ENCODE measurements at regions not wholly inside any gene's neighbourhood (a gene's known extent, or its start where the extent isn't known, plus 50 kb on each side); places are given as distances from the start of the nearest gene placed in this dataset.

DNA sequence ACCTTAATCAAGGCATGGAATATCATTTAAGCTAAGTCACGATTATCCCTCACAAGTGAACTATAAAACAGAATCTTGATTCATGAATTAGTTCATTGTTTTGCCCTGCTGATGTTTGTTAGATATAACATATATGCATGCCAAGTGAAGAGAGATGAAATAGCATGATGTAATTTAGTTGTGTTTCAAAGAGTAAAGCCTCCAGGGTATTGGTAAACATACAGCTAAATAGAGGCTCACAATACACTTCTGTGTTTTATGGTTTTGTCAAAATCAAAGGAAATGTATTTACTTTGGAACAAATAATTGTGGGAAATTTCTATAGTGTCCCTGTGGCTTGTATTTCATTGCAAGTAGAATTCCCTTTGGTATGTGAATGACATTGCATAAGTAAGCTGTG, 69.0 kb upstream of the LEF1 start:
- TF ChIP-seq, protein P1, sequence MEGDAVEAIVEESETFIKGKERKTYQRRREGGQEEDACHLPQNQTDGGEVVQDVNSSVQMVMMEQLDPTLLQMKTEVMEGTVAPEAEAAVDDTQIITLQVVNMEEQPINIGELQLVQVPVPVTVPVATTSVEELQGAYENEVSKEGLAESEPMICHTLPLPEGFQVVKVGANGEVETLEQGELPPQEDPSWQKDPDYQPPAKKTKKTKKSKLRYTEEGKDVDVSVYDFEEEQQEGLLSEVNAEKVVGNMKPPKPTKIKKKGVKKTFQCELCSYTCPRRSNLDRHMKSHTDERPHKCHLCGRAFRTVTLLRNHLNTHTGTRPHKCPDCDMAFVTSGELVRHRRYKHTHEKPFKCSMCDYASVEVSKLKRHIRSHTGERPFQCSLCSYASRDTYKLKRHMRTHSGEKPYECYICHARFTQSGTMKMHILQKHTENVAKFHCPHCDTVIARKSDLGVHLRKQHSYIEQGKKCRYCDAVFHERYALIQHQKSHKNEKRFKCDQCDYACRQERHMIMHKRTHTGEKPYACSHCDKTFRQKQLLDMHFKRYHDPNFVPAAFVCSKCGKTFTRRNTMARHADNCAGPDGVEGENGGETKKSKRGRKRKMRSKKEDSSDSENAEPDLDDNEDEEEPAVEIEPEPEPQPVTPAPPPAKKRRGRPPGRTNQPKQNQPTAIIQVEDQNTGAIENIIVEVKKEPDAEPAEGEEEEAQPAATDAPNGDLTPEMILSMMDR (conservative IDR thresholded peaks at IDR 0.05) = no peak
- DNase-seq = no peak
- no peak overlapping the region for H3K27ac Mint-ChIP-seq
- H3K4me1 Mint-ChIP-seq = peaks cover 7% of the 10 kb centered on the region
- Histone ChIP-seq H3K4me1 (ENCODE audit: control insufficient read depth, insufficient read depth, low read length) (no peaks in the 10 kb centered on the region), H3K9ac (ENCODE audit: extremely low read depth, low read length, poor library complexity, severe bottlenecking) (no peak overlapping the region), H3K36me3 (ENCODE audit: control insufficient read depth, insufficient read depth, low read length) (no peaks in the 10 kb centered on the region), H3K9me3 (ENCODE audit: control insufficient read depth, low read length) (no peaks in the 10 kb centered on the region), H3K4me3 (ENCODE audit: low read length) (no peak overlapping the region), H3K27ac (ENCODE audit: low read depth, low read length) (no peak overlapping the region), H3K27me3 (ENCODE audit: control insufficient read depth, insufficient read depth, low read length, poor library complexity, severe bottlenecking) (no peaks in the 10 kb centered on the region)
- H3K36me3 Mint-ChIP-seq (ENCODE audit: low read depth) = no peaks in the 10 kb centered on the region
- H3K27me3 Mint-ChIP-seq (ENCODE audit: insufficient read depth) = peaks cover 5% of the 10 kb centered on the region
- 94 to 100% methylated on average over 1 of the region's 1 CpG for WGBS, 2 experiments (ENCODE audit: insufficient coverage in 1 of 2, insufficient read length in 1 of 2)
- no peaks in the 10 kb centered on the region for H3K9me3 Mint-ChIP-seq
- H3K4me3 Mint-ChIP-seq = no peak overlapping the region

DNA sequence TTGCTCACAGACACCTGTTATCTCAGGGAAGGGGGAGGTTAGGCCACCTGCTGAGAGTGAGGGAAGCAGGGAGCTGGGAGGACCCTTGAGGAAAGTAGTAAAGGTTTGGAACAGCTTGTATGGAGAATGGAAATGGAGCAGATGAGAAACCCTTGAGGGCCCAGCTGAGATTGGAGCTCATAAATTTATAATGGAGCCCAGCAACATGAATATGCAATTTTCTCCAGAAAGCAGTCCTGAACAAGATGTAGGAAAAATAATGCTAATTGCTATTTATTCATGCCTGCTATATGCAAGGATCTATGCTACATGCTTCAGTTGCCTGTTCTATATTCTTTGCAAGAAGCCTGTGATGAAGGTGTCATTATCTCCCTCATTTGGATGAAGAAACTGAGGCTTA, 67.5 kb upstream of the LEF1 start:
- DNase-seq = no peak
- Histone ChIP-seq H3K4me1 (ENCODE audit: control insufficient read depth, insufficient read depth, low read length) (no peaks in the 10 kb centered on the region), H3K27me3 (ENCODE audit: control insufficient read depth, insufficient read depth, low read length, poor library complexity, severe bottlenecking) (no peaks in the 10 kb centered on the region), H3K27ac (ENCODE audit: low read depth, low read length) (no peak overlapping the region), H3K36me3 (ENCODE audit: control insufficient read depth, insufficient read depth, low read length) (no peaks in the 10 kb centered on the region), H3K9ac (ENCODE audit: extremely low read depth, low read length, poor library complexity, severe bottlenecking) (no peak overlapping the region), H3K9me3 (ENCODE audit: control insufficient read depth, low read length) (peaks cover 4% of the 10 kb centered on the region), H3K4me3 (ENCODE audit: low read length) (no peak overlapping the region)
- Mint-ChIP-seq H3K9me3 (peaks cover 4% of the 10 kb centered on the region), H3K36me3 (ENCODE audit: low read depth) (no peaks in the 10 kb centered on the region), H3K27me3 (ENCODE audit: insufficient read depth) (peaks cover 5% of the 10 kb centered on the region), H3K4me3 (no peak overlapping the region), H3K4me1 (peaks cover 7% of the 10 kb centered on the region), H3K27ac (no peak overlapping the region)
- TF ChIP-seq, protein P1 (conservative IDR thresholded peaks at IDR 0.05) = no peak

DNA sequence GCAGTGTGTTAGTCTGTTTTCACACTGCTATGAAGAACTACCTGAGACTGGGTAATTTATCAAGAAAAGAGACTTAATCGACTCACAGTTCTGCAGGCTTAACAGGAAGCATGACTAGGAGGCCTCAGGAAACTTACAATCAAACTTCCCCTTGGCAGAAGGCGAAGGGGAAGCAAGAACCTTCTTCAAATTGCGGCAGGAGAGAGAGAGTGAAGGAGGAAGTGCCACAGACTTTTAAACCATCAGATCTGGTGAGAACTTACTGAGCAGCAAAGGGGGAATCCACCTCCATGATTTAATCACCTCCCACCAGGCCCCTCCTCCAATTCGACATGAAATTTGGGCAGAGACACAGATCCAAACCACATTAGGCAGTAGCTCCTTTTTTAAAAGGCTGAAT, 59.2 kb upstream of the LEF1 start:
- TF ChIP-seq, protein P1 (conservative IDR thresholded peaks at IDR 0.05) = no peak
- no peaks in the 10 kb centered on the region for H3K27me3 ChIP-seq (ENCODE audit: control insufficient read depth, insufficient read depth, low read length, poor library complexity, severe bottlenecking)
- DNase-seq = no peak
- peaks cover 4% of the 10 kb centered on the region for H3K9me3 ChIP-seq (ENCODE audit: control insufficient read depth, low read length)
- no peak overlapping the region for H3K9ac ChIP-seq (ENCODE audit: extremely low read depth, low read length, poor library complexity, severe bottlenecking)
- H3K27me3 Mint-ChIP-seq (ENCODE audit: insufficient read depth) = no peaks in the 10 kb centered on the region
- no peaks in the 10 kb centered on the region for H3K36me3 Mint-ChIP-seq (ENCODE audit: low read depth)
- no peak overlapping the region for H3K4me3 ChIP-seq (ENCODE audit: low read length)
- H3K27ac ChIP-seq (ENCODE audit: low read depth, low read length) = no peak overlapping the region
- H3K27ac Mint-ChIP-seq = no peak overlapping the region
- no peak overlapping the region for H3K4me3 Mint-ChIP-seq
- peaks cover 14% of the 10 kb centered on the region for H3K4me1 Mint-ChIP-seq
- H3K36me3 ChIP-seq (ENCODE audit: control insufficient read depth, insufficient read depth, low read length) = no peaks in the 10 kb centered on the region
- H3K4me1 ChIP-seq (ENCODE audit: control insufficient read depth, insufficient read depth, low read length) = no peaks in the 10 kb centered on the region
- 79 to 90% methylated on average over 2 to 4 of the region's 4 CpGs for WGBS, 2 experiments (ENCODE audit: insufficient coverage in 1 of 2, insufficient read length in 1 of 2)
- peaks cover 4% of the 10 kb centered on the region for H3K9me3 Mint-ChIP-seq

Data from endodermal cell (in vitro differentiated cells).